H9 (cell line): ENCODE measurements at regions not wholly inside any gene's neighbourhood (a gene's known extent, or its start where the extent isn't known, plus 50 kb on each side); places are given as distances from the start of the nearest gene placed in this dataset.
"Not testable (repeated sequence)": the region's sequence is repeated elsewhere in the genome, so short reads cannot be mapped to it uniquely, and the experiment has no call there.

ENCODE experiments used
- DNase-seq: peaks from one replicate; pipeline ENCODE4 v3.0.0-alpha.2; 2017
- H2AFZ ChIP-seq: one replicate; pipeline ENCODE4 v1.6.1; 2013; ENCODE audit warnings: mild to moderate bottlenecking, low read length, control low read depth, moderate library complexity
- H2AK5ac ChIP-seq: 2 replicates; pipeline ENCODE4 v1.6.1; 2013; ENCODE audit warnings: low read length, control low read depth, mixed read lengths; ENCODE audit not compliant: insufficient read length
- H2BK120ac ChIP-seq: one replicate; pipeline ENCODE4 v1.6.1; 2013; ENCODE audit warnings: low read depth, mild to moderate bottlenecking, low read length, control low read depth, inconsistent platforms; ENCODE audit not compliant: poor library complexity, severe bottlenecking
- H2BK12ac ChIP-seq: 2 replicates; pipeline ENCODE4 v1.6.1; 2013; ENCODE audit warnings: low read length, control low read depth, mixed read lengths, low read depth; ENCODE audit not compliant: insufficient read length
- H2BK15ac ChIP-seq: 2 replicates; pipeline ENCODE4 v1.6.1; 2013; ENCODE audit warnings: low read depth, low read length, control low read depth
- H2BK20ac ChIP-seq: one replicate; pipeline ENCODE4 v1.6.1; 2013; ENCODE audit warnings: low read depth, mild to moderate bottlenecking, low read length, control low read depth, inconsistent platforms; ENCODE audit not compliant: poor library complexity, severe bottlenecking
- H2BK5ac ChIP-seq: 2 replicates; pipeline ENCODE4 v1.6.1; 2013; ENCODE audit warnings: low read length, control low read depth, mixed read lengths; ENCODE audit not compliant: insufficient read length
- H3K14ac ChIP-seq: 2 replicates; pipeline ENCODE4 v1.6.1; 2013; ENCODE audit warnings: low read length, control low read depth; ENCODE audit not compliant: insufficient read depth
- H3K18ac ChIP-seq: 2 replicates; pipeline ENCODE4 v1.6.1; 2013; ENCODE audit warnings: low read depth, mild to moderate bottlenecking, mixed read lengths, low read length, control low read depth; ENCODE audit not compliant: insufficient read length
- H3K23ac ChIP-seq: 2 replicates; pipeline ENCODE4 v1.6.1; 2013; ENCODE audit warnings: low read length, control low read depth, mixed read lengths, low read depth; ENCODE audit not compliant: insufficient read length
- H3K23me2 ChIP-seq: 2 replicates; pipeline ENCODE4 v1.6.1; 2013; ENCODE audit warnings: low read depth, mild to moderate bottlenecking, mixed read lengths, low read length, control low read depth; ENCODE audit not compliant: insufficient read length, poor library complexity, severe bottlenecking
- H3K27ac ChIP-seq: 2 replicates; pipeline ENCODE4 v1.5.1; 2013; ENCODE audit warnings: low read length, control low read depth, mixed read lengths, low read depth; ENCODE audit not compliant: insufficient read length
- H3K27me3 ChIP-seq: 2 replicates; pipeline ENCODE4 v1.6.1; 2013; ENCODE audit warnings: low read length, control low read depth, inconsistent platforms; ENCODE audit not compliant: insufficient read depth
- H3K4ac ChIP-seq: 2 replicates; pipeline ENCODE4 v1.6.1; 2013; ENCODE audit warnings: low read depth, mild to moderate bottlenecking, control low read depth, inconsistent platforms, low read length, moderate library complexity
- H3K4me1 ChIP-seq: 2 replicates; pipeline ENCODE4 v1.6.1; 2013; ENCODE audit warnings: low read length, control low read depth, inconsistent platforms; ENCODE audit not compliant: insufficient read depth
- H3K4me2 ChIP-seq: 2 replicates; pipeline ENCODE4 v1.6.1; 2013; ENCODE audit warnings: low read length, control low read depth, mixed read lengths; ENCODE audit not compliant: insufficient read length, insufficient read depth
- H3K56ac ChIP-seq: 2 replicates; pipeline ENCODE4 v1.6.1; 2013; ENCODE audit warnings: low read depth, mild to moderate bottlenecking, mixed read lengths, low read length, control low read depth; ENCODE audit not compliant: insufficient read length
- H3K79me1 ChIP-seq: 2 replicates; pipeline ENCODE4 v1.6.1; 2013; ENCODE audit warnings: low read depth, mild to moderate bottlenecking, moderate library complexity, low read length, control low read depth, inconsistent platforms; ENCODE audit not compliant: insufficient read depth, poor library complexity, severe bottlenecking
- H3K79me2 ChIP-seq: 2 replicates; pipeline ENCODE4 v1.6.1; 2013; ENCODE audit warnings: low read length, control low read depth, inconsistent platforms; ENCODE audit not compliant: insufficient read depth
- H3K9ac ChIP-seq: 2 replicates; pipeline ENCODE4 v1.6.1; 2013; ENCODE audit warnings: low read length, control low read depth, mixed read lengths; ENCODE audit not compliant: insufficient read length; ENCODE audit errors: extremely low read depth
- H3K9me3 ChIP-seq: one replicate; pipeline ENCODE4 v1.6.1; 2013; ENCODE audit warnings: low read depth, low read length, inconsistent platforms; ENCODE audit not compliant: control insufficient read depth
- H3T11ph ChIP-seq: one replicate; pipeline ENCODE4 v1.6.1; 2013; ENCODE audit warnings: mild to moderate bottlenecking, low read length, control low read depth, inconsistent platforms
- H4K20me1 ChIP-seq: one replicate; pipeline ENCODE4 v1.6.1; 2013; ENCODE audit not compliant: control insufficient read depth, insufficient read length, insufficient read depth
- H4K5ac ChIP-seq: 2 replicates; pipeline ENCODE4 v1.6.1; 2013; ENCODE audit warnings: low read depth, mild to moderate bottlenecking, mixed read lengths, low read length, control low read depth; ENCODE audit not compliant: insufficient read length
- H4K8ac ChIP-seq: replicated peaks from 2 replicates; pipeline ENCODE4 v1.6.1; 2013; ENCODE audit warnings: low read length, control low read depth, mixed read lengths, low read depth; ENCODE audit not compliant: insufficient read length
- H4K91ac ChIP-seq: 2 replicates; pipeline ENCODE4 v1.6.1; 2013; ENCODE audit warnings: low read depth, mild to moderate bottlenecking, moderate library complexity, mixed read lengths, low read length, control low read depth; ENCODE audit not compliant: insufficient read length
- H3K27ac Mint-ChIP-seq, 3 experiments: 2 replicates in 2 of 3; 3 replicates in 1 of 3; pipeline ENCODE4 v1.8.0; 2020 to 2021; ENCODE audit warnings: mixed read lengths in 3 of 3, mild to moderate bottlenecking in 1 of 3, moderate library complexity in 1 of 3
- H3K27me3 Mint-ChIP-seq: 2 replicates; pipeline ENCODE4 v1.8.0; 2021; ENCODE audit warnings: low read depth, mild to moderate bottlenecking, moderate library complexity, mixed read lengths
- H3K36me3 Mint-ChIP-seq, 3 experiments: 2 replicates in 2 of 3; 3 replicates in 1 of 3; pipeline ENCODE4 v1.8.0; 2020 to 2021; ENCODE audit warnings: low read depth in 3 of 3, mixed read lengths in 3 of 3; ENCODE audit not compliant: insufficient read depth in 1 of 3
- H3K4me1 Mint-ChIP-seq, 2 experiments: 2 replicates each; pipeline ENCODE4 v1.8.0; 2020; ENCODE audit warnings: mixed read lengths in 2 of 2
- H3K4me3 Mint-ChIP-seq, 2 experiments: 2 replicates in 1 of 2; 3 replicates in 1 of 2; pipeline ENCODE4 v1.8.0; 2020 to 2021; ENCODE audit warnings: mild to moderate bottlenecking in 2 of 2, mixed read lengths in 2 of 2, moderate library complexity in 1 of 2
- H3K9me3 Mint-ChIP-seq, 2 experiments: 2 replicates in 1 of 2; 3 replicates in 1 of 2; pipeline ENCODE4 v1.8.0; 2020; ENCODE audit warnings: mild to moderate bottlenecking in 2 of 2, mixed read lengths in 2 of 2, moderate library complexity in 1 of 2
- CTCF ChIP-seq: fragments of 200-600 bp; sonication (generic); conservative IDR thresholded peaks from 3 replicates; pipeline ENCODE4 v1.8.0; 2021; ENCODE audit warnings: antibody characterized with exemption, mild to moderate bottlenecking
- WGBS: extraction: QIAGEN DNeasy Blood & Tissue Kit; methylation state at CpG from one replicate; pipeline ENCODE4 v1.1.7; 2013; ENCODE audit warnings: missing lambda C conversion rate, low lambda C conversion rate, mixed read lengths; ENCODE audit not compliant: insufficient read length; ENCODE audit errors: extremely low coverage; 5-methylcytosine and 5-hydroxymethylcytosine counted together

GRCh38 chr4:126520731-126521130, 1112.0 kb upstream of the INTU start:
- H3K18ac ChIP-seq: no peak overlapping the region
- H3K14ac ChIP-seq: no peak overlapping the region
- no peak for TF ChIP-seq CTCF
- no peak overlapping the region for H3K4ac ChIP-seq
- H3K27me3 ChIP-seq: no peaks in the 10 kb centered on the region
- H3K4me2 ChIP-seq: no peak overlapping the region
- no peaks in the 10 kb centered on the region for H4K20me1 ChIP-seq
- H2AFZ ChIP-seq: no peak overlapping the region
- H3K9me3 ChIP-seq: no peaks in the 10 kb centered on the region
- no peak overlapping the region for H2BK5ac ChIP-seq
- H3K27ac ChIP-seq: no peak overlapping the region
- H2BK120ac ChIP-seq: no peak overlapping the region
- no peak overlapping the region for H4K5ac ChIP-seq
- H3K4me1 ChIP-seq: no peaks in the 10 kb centered on the region
- H3K56ac ChIP-seq: no peak overlapping the region
- no peak overlapping the region for H2BK12ac ChIP-seq
- no peaks in the 10 kb centered on the region for H3K27me3 Mint-ChIP-seq
- H3K23ac ChIP-seq: no peak overlapping the region
- H4K91ac ChIP-seq: no peak overlapping the region
- H3T11ph ChIP-seq: no peak overlapping the region
- DNase-seq: no peak
- H2BK15ac ChIP-seq: no peak overlapping the region
- H3K36me3 Mint-ChIP-seq: peaks cover 5 to 17% (median 8%) of the 10 kb centered on the region in 3 experiments; a peak in 6 of 7 replicates
- H3K27ac Mint-ChIP-seq: no peak overlapping the region
- H3K79me1 ChIP-seq: no peaks in the 10 kb centered on the region
- H3K4me3 Mint-ChIP-seq: no peak overlapping the region
- WGBS: no CpG with 5 or more reads among the region's 1 CpG
- no peak overlapping the region for H2BK20ac ChIP-seq
- no peaks in the 10 kb centered on the region for H3K23me2 ChIP-seq
- no peak overlapping the region for H2AK5ac ChIP-seq
- no peak overlapping the region for H3K9ac ChIP-seq
- no peaks in the 10 kb centered on the region for H3K4me1 Mint-ChIP-seq
- H4K8ac ChIP-seq: no peak overlapping the region
- no peaks in the 10 kb centered on the region for H3K79me2 ChIP-seq
- peaks cover 15 to 17% of the 10 kb centered on the region in 2 experiments; a peak in 4 of 5 replicates for H3K9me3 Mint-ChIP-seq

DNA sequence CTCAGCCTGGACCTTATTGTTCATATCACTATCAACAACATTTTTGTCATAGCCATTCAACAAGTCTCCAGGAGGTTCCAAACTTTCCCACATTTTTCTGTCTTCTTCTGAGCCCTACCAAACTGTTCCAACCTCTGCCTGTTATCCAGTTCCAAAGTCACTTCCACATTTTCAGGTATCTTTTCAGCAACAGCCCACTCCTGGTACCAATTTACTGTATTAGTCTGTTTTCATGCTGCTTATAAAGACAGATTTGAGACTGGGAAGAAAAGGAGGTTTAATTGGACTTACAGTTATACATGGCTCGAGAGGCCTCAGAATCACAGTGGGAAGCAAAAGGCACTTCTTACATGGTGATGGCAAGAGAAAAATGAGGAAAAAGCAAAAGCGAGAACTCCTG, 1107.4 kb upstream of the INTU start:
- not testable (repeated sequence) for H3K4me2 ChIP-seq

More for the DNA sequence above, 1107.4 kb upstream of the INTU start:
- H2AFZ ChIP-seq, H3K79me2 ChIP-seq, H2BK5ac ChIP-seq, H2BK12ac ChIP-seq, H3K23me2 ChIP-seq, H3K4me1 Mint-ChIP-seq, H3T11ph ChIP-seq, H3K4ac ChIP-seq, H2AK5ac ChIP-seq, H3K27ac Mint-ChIP-seq, H4K8ac ChIP-seq, H3K4me3 Mint-ChIP-seq, H2BK120ac ChIP-seq, H3K9ac ChIP-seq, H3K4me1 ChIP-seq, H4K20me1 ChIP-seq, H2BK20ac ChIP-seq, H4K5ac ChIP-seq, H3K79me1 ChIP-seq, H2BK15ac ChIP-seq, H3K27me3 Mint-ChIP-seq, DNase-seq, H3K23ac ChIP-seq, H3K27ac ChIP-seq, H3K18ac ChIP-seq, H3K9me3 ChIP-seq, H3K56ac ChIP-seq, H4K91ac ChIP-seq, H3K27me3 ChIP-seq, H3K14ac ChIP-seq: not testable (repeated sequence)
- peaks cover 15 to 24% of the 10 kb centered on the region in 2 experiments; a peak in 4 of 5 replicates for H3K9me3 Mint-ChIP-seq
- WGBS: no CpG with 5 or more reads among the region's 2 CpGs
- H3K36me3 Mint-ChIP-seq: peaks cover 7 to 22% (median 8%) of the 10 kb centered on the region in 3 experiments; a peak in 6 of 7 replicates
